GM13977 (cell line): ENCODE measurements at regions not wholly inside any gene's neighbourhood (a gene's known extent, or its start where the extent isn't known, plus 50 kb on each side); places are given as distances from the start of the nearest gene placed in this dataset.

Experiments used
- DNase-seq: peaks from one replicate; pipeline ENCODE4 v3.0.0; 2012; ENCODE audit warnings: low spot score
- CTCF ChIP-seq: IDR thresholded peaks from 2 replicates; pipeline ENCODE4 v1.5.1; 2012; ENCODE audit warnings: mild to moderate bottlenecking, control low read depth; ENCODE audit not compliant: insufficient read depth; ENCODE audit errors: extremely low read depth, missing control alignments
- in situ Hi-C: fragments of 300-500 bp; cut with MboI; formaldehyde crosslinking; loops from one replicate; pipeline ENCODE4 v1.12.0; 2022; ENCODE audit warnings: low sequenced_read_pairs, low pct_unique_long_range_greater_than_20kb, mixed read lengths, inconsistent platforms; ENCODE audit not compliant: unreplicated experiment

- TF ChIP-seq CTCF, result no peak
- DNase-seq, result no peak
- in situ Hi-C loops, result no loop called here
Measured at GRCh38 chr12:65602253-65602609, 222.1 kb upstream of the HMGA2 start.

GRCh38 chr12:65602610-65603295 is 221.5 kb upstream of the HMGA2 start:
- DNase-seq, result peak; percentile 40
- TF ChIP-seq CTCF, result peak; percentile 66
- in situ Hi-C loops, result no loop called here

- in situ Hi-C loops, result no loop called here
- no peak for DNase-seq
- TF ChIP-seq CTCF, result no peak
Measured at GRCh38 chr12:65603438-65604351, 220.6 kb upstream of the HMGA2 start.

GRCh38 chr12:65605019-65605418 is 219.3 kb upstream of the HMGA2 start:
- in situ Hi-C loops, result no loop called here
- no peak for DNase-seq

GRCh38 chr12:65606008-65606766 is 218.1 kb upstream of the HMGA2 start:
- no peak for DNase-seq
- in situ Hi-C loops, result no loop called here
- no peak for TF ChIP-seq CTCF

More at GRCh38 chr12:65605019-65605418, 219.3 kb upstream of the HMGA2 start:
- TF ChIP-seq CTCF, result no peak

GRCh38 chr12:65607401-65607841 is 216.9 kb upstream of the HMGA2 start:
- no peak for DNase-seq
- in situ Hi-C loops, result no loop called here
- no peak for TF ChIP-seq CTCF
